Activated CD4-positive, alpha-beta T cell treated with anti-CD3 and anti-CD28 coated beads for 36 hours (primary cell): ENCODE measurements at regions not wholly inside any gene's neighbourhood (a gene's known extent, or its start where the extent isn't known, plus 50 kb on each side); places are given as distances from the start of the nearest gene placed in this dataset.
"Not testable (repeated sequence)": the region's sequence is repeated elsewhere in the genome, so short reads cannot be mapped to it uniquely, and the experiment has no call there.

Experiments
- ATAC-seq: fragments of 200-7000 bp; cut with Tn5 transposase; one replicate; pipeline ENCODE4 v1.10.0; 2021; ENCODE audit warnings: mild to moderate bottlenecking, moderate library complexity
- CTCF ChIA-PET: fragments of 350-600 bp; sonication (Branson Sonifier 250); formaldehyde crosslinking; loops from one replicate; lab custom pipeline; 2021; ENCODE audit warnings: antibody characterized with exemption; lab: Charles Lee
- POLR2A ChIA-PET: fragments of 350-600 bp; sonication (Branson Sonifier 250); formaldehyde crosslinking; loops from one replicate; lab custom pipeline; 2021; ENCODE audit warnings: antibody characterized with exemption, inconsistent platforms; lab: Charles Lee
- DNase-seq: peaks from one replicate; pipeline ENCODE4 v3.0.0-alpha.2; 2020
- H3K27ac Mint-ChIP-seq: one replicate; pipeline ENCODE4 v1.8.0; 2021; ENCODE audit warnings: mixed read lengths
- H3K27me3 Mint-ChIP-seq: one replicate; pipeline ENCODE4 v1.8.0; 2021; ENCODE audit warnings: mixed read lengths
- H3K36me3 Mint-ChIP-seq: one replicate; pipeline ENCODE4 v1.8.0; 2021; ENCODE audit warnings: low read depth, mixed read lengths
- H3K4me1 Mint-ChIP-seq: one replicate; pipeline ENCODE4 v1.8.0; 2021; ENCODE audit warnings: mixed read lengths
- H3K4me3 Mint-ChIP-seq: one replicate; pipeline ENCODE4 v1.8.0; 2021; ENCODE audit warnings: mild to moderate bottlenecking, moderate library complexity, mixed read lengths
- H3K9me3 Mint-ChIP-seq: one replicate; pipeline ENCODE4 v1.8.0; 2021; ENCODE audit warnings: low read depth, mixed read lengths
- intact Hi-C, 2 experiments: fragments of 100-400 bp; cut with DNase I in 1 of 2; cut with micrococcal nuclease in 1 of 2; formaldehyde crosslinking; loops; one replicate each; pipeline versions ENCODE4 v1.14.2 to v1.15.1; 2022 to 2024; cut with DNase I, micrococcal nuclease

DNA sequence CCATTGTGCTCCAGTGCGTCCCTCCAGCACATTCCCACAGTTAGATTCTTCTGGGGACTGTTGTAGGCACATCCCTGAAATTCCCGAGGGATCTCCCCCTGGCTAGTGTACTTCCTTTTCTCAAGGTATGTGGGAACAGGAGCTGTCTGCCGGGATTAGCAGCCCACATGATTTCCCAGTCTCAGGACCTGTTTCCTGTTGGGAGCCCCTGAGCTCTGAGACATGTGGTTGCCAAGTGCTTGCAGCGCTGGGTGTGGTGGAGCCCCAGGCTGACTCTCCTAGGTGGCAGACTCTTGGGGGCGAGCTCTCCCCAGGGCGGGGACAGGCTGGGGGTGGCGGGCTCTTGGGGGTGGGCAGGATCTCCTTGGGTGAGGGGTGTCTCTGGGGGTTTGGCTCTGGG, 287.0 kb upstream of the PLGLB1 start:
- intact Hi-C loops, H3K27ac Mint-ChIP-seq, H3K4me3 Mint-ChIP-seq, H3K27me3 Mint-ChIP-seq, DNase-seq, H3K36me3 Mint-ChIP-seq, ATAC-seq, H3K9me3 Mint-ChIP-seq, POLR2A ChIA-PET, H3K4me1 Mint-ChIP-seq, CTCF ChIA-PET: not testable (repeated sequence)

DNA sequence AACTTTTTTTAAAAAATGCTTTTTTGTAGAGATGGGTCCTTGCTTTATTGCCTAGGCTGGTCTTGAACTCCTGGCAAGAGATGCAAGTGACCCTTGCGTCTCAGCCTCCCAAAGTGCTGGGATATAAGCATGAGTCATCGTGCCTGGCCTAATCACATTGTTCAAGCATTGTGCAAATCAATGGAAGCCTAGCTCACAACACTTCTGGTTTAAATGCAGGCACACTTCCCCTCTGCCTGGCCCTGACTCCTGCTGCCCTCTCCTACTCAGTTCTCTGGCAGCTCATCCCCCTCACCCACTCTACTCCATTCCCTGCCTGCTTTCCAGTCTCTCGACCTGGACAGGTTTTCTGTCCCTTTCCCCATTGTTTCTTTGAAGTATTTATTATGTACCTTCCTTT, 288.1 kb upstream of the PLGLB1 start:
- H3K4me3 Mint-ChIP-seq, H3K27me3 Mint-ChIP-seq, H3K9me3 Mint-ChIP-seq, H3K27ac Mint-ChIP-seq, H3K36me3 Mint-ChIP-seq, DNase-seq, intact Hi-C loops, ATAC-seq, POLR2A ChIA-PET, CTCF ChIA-PET: not testable (repeated sequence)
- H3K4me1 Mint-ChIP-seq = peaks cover 17% of the 10 kb centered on the region

DNA sequence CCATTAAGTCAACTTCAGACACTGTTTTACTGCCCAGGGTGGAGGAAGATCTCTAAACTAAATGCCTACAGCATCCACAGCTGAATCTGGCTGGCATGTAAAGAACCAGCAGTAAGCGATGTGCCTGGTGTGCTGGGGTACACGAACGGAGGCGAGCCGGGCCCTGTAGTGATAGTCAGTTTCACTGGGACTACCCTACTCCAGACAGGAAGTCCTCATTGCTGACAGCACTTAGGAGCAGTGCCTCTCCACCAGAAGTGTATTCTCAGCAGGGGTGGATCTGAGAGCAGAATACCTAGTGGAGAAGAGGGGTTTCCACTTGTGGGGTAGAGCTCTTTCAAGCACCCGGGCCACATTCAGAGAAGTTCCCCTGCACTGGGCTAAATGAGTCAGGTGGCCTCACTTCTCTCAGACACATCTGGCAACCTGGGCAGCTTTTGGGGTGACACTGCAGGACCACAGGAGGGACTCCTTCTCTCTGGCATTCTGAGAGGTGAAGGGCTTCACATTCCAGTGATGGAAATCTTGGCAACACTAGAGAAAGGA, 290.3 kb upstream of the PLGLB1 start:
- POLR2A ChIA-PET, CTCF ChIA-PET, H3K36me3 Mint-ChIP-seq, H3K27ac Mint-ChIP-seq, H3K9me3 Mint-ChIP-seq, DNase-seq, H3K4me3 Mint-ChIP-seq, intact Hi-C loops, H3K27me3 Mint-ChIP-seq: not testable (repeated sequence)
- peaks cover 19% of the 10 kb centered on the region for H3K4me1 Mint-ChIP-seq
- ATAC-seq = peak; percentile 5

DNA sequence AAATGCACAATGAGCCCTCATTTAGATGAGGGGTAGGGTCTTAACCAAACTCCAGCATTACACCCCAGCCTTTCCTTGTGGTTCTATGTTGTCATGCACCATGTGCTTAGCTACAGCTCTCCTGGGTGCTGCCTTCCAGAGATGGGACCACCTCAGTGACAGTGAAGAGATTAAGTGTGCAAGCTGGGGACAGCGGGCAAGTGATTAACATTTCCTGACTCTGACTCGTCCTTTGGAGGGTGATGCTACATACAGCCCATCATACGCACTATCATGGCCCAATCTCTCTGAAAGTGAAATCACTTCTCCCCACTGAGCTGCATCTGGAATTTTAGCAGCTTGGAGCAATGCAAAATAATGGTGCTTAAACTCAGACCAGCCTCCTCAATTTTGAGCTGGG, 293.0 kb upstream of the PLGLB1 start:
- H3K27ac Mint-ChIP-seq, H3K9me3 Mint-ChIP-seq, H3K4me3 Mint-ChIP-seq, H3K27me3 Mint-ChIP-seq, POLR2A ChIA-PET, H3K36me3 Mint-ChIP-seq, CTCF ChIA-PET, intact Hi-C loops: not testable (repeated sequence)
- ATAC-seq (peak; percentile 55), DNase-seq (peak; percentile 7)
- peaks cover 21% of the 10 kb centered on the region for H3K4me1 Mint-ChIP-seq

DNA sequence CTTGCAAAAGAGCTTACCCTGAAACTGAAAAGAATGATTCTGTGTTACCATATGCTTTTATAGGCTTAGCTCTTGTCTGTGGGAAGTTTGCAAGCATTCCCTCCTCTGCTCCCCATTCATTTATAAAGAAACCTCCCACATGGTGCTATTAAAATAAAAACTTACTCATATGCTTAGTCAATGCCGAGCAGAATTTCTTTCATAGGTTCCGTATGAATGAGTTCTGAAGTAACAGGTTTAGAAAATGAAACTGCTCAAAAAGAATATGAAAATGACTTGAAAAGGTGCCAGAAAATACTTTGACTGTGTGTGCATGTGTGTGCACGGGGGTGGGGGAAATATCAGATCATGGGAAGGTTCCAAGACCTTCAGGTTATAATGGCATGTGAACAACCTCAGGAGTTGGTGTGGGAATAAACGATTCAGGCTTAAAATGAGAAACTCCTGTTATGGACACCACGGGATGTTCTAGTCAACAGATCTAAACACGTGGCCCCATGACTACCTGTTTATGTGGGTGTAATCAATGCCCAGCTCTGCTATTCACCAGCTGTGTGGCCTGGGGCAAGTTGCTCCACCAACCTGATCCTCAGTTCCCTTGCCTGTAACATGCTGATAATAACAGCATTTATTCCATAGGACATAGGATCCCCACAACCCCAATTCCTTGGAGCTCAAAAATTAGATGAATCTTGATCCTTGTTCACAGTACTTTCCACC, 293.7 kb upstream of the PLGLB1 start:
- intact Hi-C loops, H3K36me3 Mint-ChIP-seq, H3K27ac Mint-ChIP-seq, H3K27me3 Mint-ChIP-seq, CTCF ChIA-PET, H3K9me3 Mint-ChIP-seq, POLR2A ChIA-PET, H3K4me3 Mint-ChIP-seq: not testable (repeated sequence)
- DNase-seq (peak; percentile 40), ATAC-seq (peak; percentile 93)
- H3K4me1 Mint-ChIP-seq = peaks cover 21% of the 10 kb centered on the region

DNA sequence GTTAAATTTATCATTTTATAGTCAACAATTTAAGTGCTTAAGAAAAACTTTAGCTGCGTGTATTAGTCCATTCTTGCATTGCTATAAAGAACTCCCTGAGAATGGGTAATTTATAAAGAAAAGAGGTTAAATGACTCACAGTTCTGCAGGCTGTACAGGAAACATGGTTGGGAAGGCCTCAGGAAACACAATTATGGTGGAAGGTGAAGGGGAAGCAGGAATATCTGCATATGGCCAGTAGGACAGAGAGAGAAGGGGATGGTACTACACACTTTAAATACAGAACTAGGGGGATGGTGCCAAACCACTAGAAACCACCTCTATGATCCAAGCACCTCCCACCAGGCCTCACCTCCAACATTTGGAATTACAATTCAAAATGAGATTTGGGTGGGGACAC, 295.5 kb upstream of the PLGLB1 start:
- H3K4me3 Mint-ChIP-seq, CTCF ChIA-PET, H3K36me3 Mint-ChIP-seq, ATAC-seq, H3K27me3 Mint-ChIP-seq, intact Hi-C loops, H3K27ac Mint-ChIP-seq, H3K9me3 Mint-ChIP-seq, DNase-seq, POLR2A ChIA-PET: not testable (repeated sequence)
- H3K4me1 Mint-ChIP-seq = peaks cover 21% of the 10 kb centered on the region

DNA sequence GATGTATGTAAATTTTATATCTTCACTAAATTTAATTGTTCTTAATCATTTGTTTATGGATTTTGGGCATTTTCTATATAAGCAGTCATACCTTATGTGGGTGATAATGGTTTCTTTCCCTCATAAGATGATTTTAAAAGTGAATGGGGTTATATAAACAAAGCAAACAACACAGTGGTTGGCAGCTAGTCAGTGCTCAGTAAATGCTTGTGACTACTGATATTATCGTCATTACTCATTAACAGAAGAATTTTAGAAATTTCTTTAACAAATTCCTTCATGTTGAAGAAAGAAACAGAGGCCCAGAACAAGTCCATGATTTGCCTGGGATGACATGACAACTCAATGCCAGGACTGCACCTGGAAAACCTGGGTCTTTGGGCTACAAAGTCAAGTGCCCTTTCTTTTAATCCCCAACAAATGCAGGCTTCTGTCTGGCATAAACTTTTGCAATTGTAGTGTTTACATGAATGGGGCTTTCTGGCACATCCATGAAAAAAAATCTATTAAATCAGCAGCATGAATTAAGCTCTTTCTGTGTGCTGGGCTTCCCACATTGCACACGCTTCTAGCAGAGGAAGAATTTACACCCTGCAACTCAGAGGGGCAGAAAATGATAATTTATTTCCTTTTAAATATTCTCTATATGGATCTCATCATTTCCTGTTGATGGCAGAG, 297.3 kb upstream of the PLGLB1 start:
- H3K9me3 Mint-ChIP-seq, DNase-seq, H3K36me3 Mint-ChIP-seq, H3K4me3 Mint-ChIP-seq, ATAC-seq, H3K27ac Mint-ChIP-seq, intact Hi-C loops, POLR2A ChIA-PET, H3K27me3 Mint-ChIP-seq, CTCF ChIA-PET: not testable (repeated sequence)
- peaks cover 16% of the 10 kb centered on the region for H3K4me1 Mint-ChIP-seq

DNA sequence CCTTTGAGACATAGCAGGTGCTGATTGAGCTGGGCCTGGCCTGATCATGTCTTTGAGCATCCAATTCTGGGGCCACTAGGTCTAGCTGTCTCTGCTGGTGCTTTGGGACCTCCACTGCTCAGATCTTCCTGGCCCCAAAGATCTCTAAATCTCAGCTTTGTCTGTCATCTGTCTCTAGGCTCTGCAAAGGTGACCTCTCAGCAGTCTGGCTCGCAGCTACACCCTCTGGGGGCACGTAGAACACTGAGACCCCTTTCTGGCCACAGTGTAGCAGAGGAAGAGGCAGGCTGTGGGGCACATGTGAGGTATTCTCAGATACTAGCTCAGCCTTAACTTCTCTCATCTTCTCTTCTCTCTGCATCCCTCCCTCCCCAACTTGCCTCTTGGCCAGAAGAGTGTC, 298.1 kb upstream of the PLGLB1 start:
- intact Hi-C loops, H3K27ac Mint-ChIP-seq, H3K27me3 Mint-ChIP-seq, DNase-seq, POLR2A ChIA-PET, H3K4me3 Mint-ChIP-seq, ATAC-seq, H3K9me3 Mint-ChIP-seq, CTCF ChIA-PET, H3K36me3 Mint-ChIP-seq: not testable (repeated sequence)
- H3K4me1 Mint-ChIP-seq = peaks cover 16% of the 10 kb centered on the region

DNA sequence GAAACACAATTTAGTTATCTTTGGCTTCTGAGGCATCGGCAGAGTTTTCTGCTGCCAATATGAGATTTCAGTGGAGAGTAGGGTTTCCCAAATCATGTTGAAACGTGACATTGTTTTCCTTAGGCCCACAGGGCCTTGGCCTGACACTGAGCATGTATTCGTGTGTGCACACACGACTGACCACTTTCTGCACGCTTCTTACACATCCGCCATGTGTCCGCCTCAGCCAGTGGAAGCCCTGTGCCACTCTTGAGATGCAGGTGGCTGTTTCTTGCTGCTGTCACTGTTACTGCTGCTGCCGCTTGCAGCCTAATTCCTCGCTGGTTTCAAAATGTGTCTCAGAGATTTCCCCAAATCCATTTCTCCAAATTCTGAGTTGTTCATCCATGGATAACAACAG, 299.6 kb upstream of the PLGLB1 start:
- intact Hi-C loops, H3K36me3 Mint-ChIP-seq, H3K27ac Mint-ChIP-seq, POLR2A ChIA-PET, ATAC-seq, DNase-seq, H3K9me3 Mint-ChIP-seq, CTCF ChIA-PET, H3K4me3 Mint-ChIP-seq, H3K27me3 Mint-ChIP-seq: not testable (repeated sequence)
- peaks cover 21% of the 10 kb centered on the region for H3K4me1 Mint-ChIP-seq

DNA sequence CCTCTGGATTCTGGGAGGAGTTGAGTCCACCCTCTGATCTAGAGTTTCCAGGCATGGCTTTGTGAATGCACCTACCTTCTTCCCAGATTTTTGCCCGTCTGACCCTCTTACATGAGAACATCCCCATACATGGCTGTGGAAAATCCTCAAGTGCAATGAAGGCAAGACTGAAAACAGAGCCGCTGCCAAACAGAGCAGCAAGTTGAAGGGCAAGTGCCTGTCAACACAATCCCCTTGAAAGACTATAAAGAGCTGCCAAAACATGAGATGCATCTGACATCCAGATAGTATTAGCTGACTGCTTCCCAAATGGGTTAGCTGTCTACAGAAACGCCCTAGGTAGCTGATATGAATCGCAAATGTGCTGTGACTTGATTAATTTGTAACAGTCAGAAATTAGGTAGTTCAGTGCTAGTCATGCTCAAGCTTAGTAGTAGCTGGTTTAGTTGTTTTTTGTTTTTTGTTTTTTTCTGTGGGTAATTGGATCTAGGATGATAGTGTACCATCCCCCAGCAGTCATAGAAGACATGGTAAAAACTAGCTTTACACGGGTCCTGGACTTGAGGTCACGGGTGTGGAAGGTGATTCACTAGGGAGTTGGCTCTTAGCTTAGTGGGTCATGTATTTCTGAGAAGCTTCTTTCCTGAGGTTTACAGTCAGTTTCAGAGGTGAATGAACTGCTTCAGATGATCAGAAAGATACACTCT, 302.8 kb upstream of the PLGLB1 start:
- peaks cover 23% of the 10 kb centered on the region for H3K4me1 Mint-ChIP-seq
- peak overlapping the region; percentile 84 for H3K27ac Mint-ChIP-seq
- CTCF ChIA-PET, H3K9me3 Mint-ChIP-seq, H3K27me3 Mint-ChIP-seq, POLR2A ChIA-PET, H3K36me3 Mint-ChIP-seq, intact Hi-C loops, DNase-seq: not testable (repeated sequence)
- peak overlapping the region; percentile 44 for H3K4me3 Mint-ChIP-seq
- ATAC-seq = peak; percentile 76

DNA sequence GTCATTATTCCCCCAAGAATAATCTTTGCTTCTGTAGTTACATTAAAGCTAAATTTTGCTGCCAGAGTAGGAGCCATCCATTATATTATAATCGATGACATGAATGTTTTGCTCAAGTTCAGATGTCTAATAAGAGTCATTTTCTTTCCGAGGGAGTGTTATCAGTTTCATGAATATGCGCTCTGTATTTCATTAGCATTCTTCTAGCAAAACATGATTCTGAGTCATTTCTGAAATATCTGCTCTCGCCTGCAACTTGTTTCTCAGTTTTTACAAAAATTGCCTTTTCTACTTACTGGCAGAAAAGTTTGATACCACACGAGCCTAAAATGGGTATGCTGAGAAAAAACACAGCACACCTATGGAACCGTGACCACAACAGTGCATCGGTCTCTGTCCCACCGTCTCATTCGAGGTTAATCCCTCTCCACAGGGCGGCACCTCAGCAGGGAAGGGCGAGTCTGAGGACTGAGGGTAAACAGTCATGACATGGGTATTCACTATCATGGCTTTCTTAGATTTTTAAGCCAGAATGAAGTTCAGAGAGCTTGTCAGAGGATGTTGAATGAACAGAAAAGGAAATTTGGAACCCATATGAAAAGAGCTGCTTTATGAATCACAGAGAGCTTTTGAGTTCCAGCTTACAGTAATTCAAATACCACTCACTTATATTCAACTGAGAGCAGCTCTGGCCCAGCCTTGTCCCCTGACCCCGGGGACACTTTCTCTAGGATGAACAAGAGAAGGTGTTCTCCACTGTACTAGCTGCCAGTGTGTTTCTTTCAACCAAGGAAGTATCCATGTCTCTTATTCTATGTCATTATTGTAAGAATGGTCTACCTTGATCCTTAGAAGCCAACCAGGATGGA, 303.6 kb upstream of the PLGLB1 start:
- H3K4me1 Mint-ChIP-seq = peaks cover 27% of the 10 kb centered on the region
- H3K27me3 Mint-ChIP-seq, H3K4me3 Mint-ChIP-seq, intact Hi-C loops, POLR2A ChIA-PET, H3K36me3 Mint-ChIP-seq, H3K9me3 Mint-ChIP-seq, DNase-seq, CTCF ChIA-PET: not testable (repeated sequence)
- peak; percentile 63 for ATAC-seq
- peak overlapping the region; percentile 83 for H3K27ac Mint-ChIP-seq
